ENCODE measurements at regions not wholly inside any gene's neighbourhood (a gene's known extent, or its start where the extent isn't known, plus 50 kb on each side); places are given as distances from the start of the nearest gene placed in this dataset.

DNA sequence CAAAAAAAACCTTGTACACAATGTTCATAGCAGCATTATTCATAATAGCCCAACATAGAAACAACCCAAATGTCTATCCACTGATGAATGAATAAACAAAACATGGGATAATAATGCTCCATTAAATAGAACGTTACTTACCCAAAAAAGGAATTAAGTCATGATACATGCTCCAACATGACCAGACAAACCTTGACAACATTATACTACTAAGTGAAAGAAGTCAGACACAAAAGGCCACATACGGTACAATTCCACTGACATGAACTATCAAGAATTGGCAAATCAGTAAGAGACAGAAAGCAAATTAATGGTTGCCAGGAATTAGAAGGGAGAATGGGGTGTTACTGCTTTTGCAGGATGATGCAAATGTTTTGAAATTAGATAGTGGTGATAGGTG, 193.8 kb upstream of the SHISA6 start:
- H3K14ac ChIP-seq (ENCODE audit: insufficient read depth, low read length), result no peak overlapping the region
- H3K23ac ChIP-seq (ENCODE audit: insufficient read length, low read depth, low read length), result no peak overlapping the region
- H3K4me1 ChIP-seq (ENCODE audit: insufficient read depth, low read length), result no peaks in the 10 kb centered on the region; the same call in 1 of the 2 replicates
- H3K23me2 ChIP-seq (ENCODE audit: insufficient read length, low read depth, low read length, poor library complexity, severe bottlenecking), result no peaks in the 10 kb centered on the region
- no peak overlapping the region for H4K5ac ChIP-seq (ENCODE audit: insufficient read length, low read depth, low read length)
- H3K4me3 Mint-ChIP-seq, result no peak overlapping the region
- no peak overlapping the region for H3K9ac ChIP-seq (ENCODE audit: extremely low read depth, insufficient read length, low read length)
- H4K20me1 ChIP-seq (ENCODE audit: control insufficient read depth, insufficient read depth, insufficient read length), result no peaks in the 10 kb centered on the region
- peaks cover 0 to 5% of the 10 kb centered on the region in 2 experiments; a peak in 2 of 4 replicates for H3K4me1 Mint-ChIP-seq
- H2BK120ac ChIP-seq (ENCODE audit: low read depth, low read length, poor library complexity, severe bottlenecking), result no peak overlapping the region
- no peaks in the 10 kb centered on the region for H3K79me1 ChIP-seq (ENCODE audit: insufficient read depth, low read depth, low read length, poor library complexity, severe bottlenecking)
- no peaks in the 10 kb centered on the region for H3K27me3 ChIP-seq (ENCODE audit: insufficient read depth, low read length)
- H4K8ac ChIP-seq (replicated peaks; ENCODE audit: insufficient read length, low read depth, low read length), result no peak overlapping the region
- DNase-seq, result no peak
- no peaks in the 10 kb centered on the region for H3K79me2 ChIP-seq (ENCODE audit: insufficient read depth, low read length)
- no peak overlapping the region for H2AK5ac ChIP-seq (ENCODE audit: insufficient read length, low read length)
- no CpG with 5 or more reads among the region's 2 CpGs for WGBS (ENCODE audit: extremely low coverage, insufficient read length, low lambda C conversion rate)
- H3K18ac ChIP-seq (ENCODE audit: insufficient read length, low read depth, low read length), result no peak overlapping the region
- H3K9me3 ChIP-seq (ENCODE audit: control insufficient read depth, low read depth, low read length), result no peaks in the 10 kb centered on the region
- no peak overlapping the region for H3K4me2 ChIP-seq (ENCODE audit: insufficient read depth, insufficient read length, low read length)
- H3K4ac ChIP-seq (ENCODE audit: low read depth, low read length), result no peak overlapping the region
- TF ChIP-seq, protein P1, sequence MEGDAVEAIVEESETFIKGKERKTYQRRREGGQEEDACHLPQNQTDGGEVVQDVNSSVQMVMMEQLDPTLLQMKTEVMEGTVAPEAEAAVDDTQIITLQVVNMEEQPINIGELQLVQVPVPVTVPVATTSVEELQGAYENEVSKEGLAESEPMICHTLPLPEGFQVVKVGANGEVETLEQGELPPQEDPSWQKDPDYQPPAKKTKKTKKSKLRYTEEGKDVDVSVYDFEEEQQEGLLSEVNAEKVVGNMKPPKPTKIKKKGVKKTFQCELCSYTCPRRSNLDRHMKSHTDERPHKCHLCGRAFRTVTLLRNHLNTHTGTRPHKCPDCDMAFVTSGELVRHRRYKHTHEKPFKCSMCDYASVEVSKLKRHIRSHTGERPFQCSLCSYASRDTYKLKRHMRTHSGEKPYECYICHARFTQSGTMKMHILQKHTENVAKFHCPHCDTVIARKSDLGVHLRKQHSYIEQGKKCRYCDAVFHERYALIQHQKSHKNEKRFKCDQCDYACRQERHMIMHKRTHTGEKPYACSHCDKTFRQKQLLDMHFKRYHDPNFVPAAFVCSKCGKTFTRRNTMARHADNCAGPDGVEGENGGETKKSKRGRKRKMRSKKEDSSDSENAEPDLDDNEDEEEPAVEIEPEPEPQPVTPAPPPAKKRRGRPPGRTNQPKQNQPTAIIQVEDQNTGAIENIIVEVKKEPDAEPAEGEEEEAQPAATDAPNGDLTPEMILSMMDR (conservative IDR thresholded peaks at IDR 0.05), result no peak
- H3K36me3 Mint-ChIP-seq (ENCODE audit: insufficient read depth in 1 of 3, low read depth in 3 of 3), result no peaks in the 10 kb centered on the region
- no peak overlapping the region for H3T11ph ChIP-seq (ENCODE audit: low read length)
- no peak overlapping the region for H2BK5ac ChIP-seq (ENCODE audit: insufficient read length, low read length)
- no peak overlapping the region for H3K56ac ChIP-seq (ENCODE audit: insufficient read length, low read depth, low read length)
- no peaks in the 10 kb centered on the region for H3K9me3 Mint-ChIP-seq
- H3K27me3 Mint-ChIP-seq (ENCODE audit: low read depth), result peaks cover 2% of the 10 kb centered on the region; the same call in 1 of the 2 replicates
- H2AFZ ChIP-seq (ENCODE audit: low read length), result no peak overlapping the region
- H2BK20ac ChIP-seq (ENCODE audit: low read depth, low read length, poor library complexity, severe bottlenecking), result no peak overlapping the region
- H3K27ac ChIP-seq (ENCODE audit: insufficient read length, low read depth, low read length), result no peak overlapping the region
- no peak overlapping the region for H3K27ac Mint-ChIP-seq
- no peak overlapping the region for H4K91ac ChIP-seq (ENCODE audit: insufficient read length, low read depth, low read length)
- H2BK12ac ChIP-seq (ENCODE audit: insufficient read length, low read depth, low read length), result no peak overlapping the region
- H2BK15ac ChIP-seq (ENCODE audit: low read depth, low read length), result no peak overlapping the region
